Stimulated activated CD8-positive, alpha-beta memory T cell treated with anti-CD3 and anti-CD28 coated beads, Interleukin-12 subunit alpha, Interleukin-12 subunit beta, amount 100 ng/mL, for 1 hour (primary cell): ENCODE measurements at regions not wholly inside any gene's neighbourhood (a gene's known extent, or its start where the extent isn't known, plus 50 kb on each side); places are given as distances from the start of the nearest gene placed in this dataset.

Experiments used
- DNase-seq: peaks from one replicate; pipeline ENCODE4 v3.0.0-alpha.2; 2020; ENCODE audit warnings: low read depth

GRCh38 chr6:43966853-43967718, 160.2 kb downstream of the MRPL14 start:
- DNase-seq = no peak

GRCh38 chr6:43966374-43966658, 160.9 kb downstream of the MRPL14 start:
- DNase-seq = no peak

- DNase-seq = no peak
Measured at GRCh38 chr6:43965628-43966373, 161.5 kb downstream of the MRPL14 start.

- no peak for DNase-seq
Measured at GRCh38 chr6:43964659-43965570, 162.3 kb downstream of the MRPL14 start.

GRCh38 chr6:43963877-43964658, 163.2 kb downstream of the MRPL14 start:
- no peak for DNase-seq

GRCh38 chr6:43963203-43963602, 164.0 kb downstream of the MRPL14 start:
- DNase-seq = no peak

GRCh38 chr6:43962458-43962857, 164.8 kb downstream of the MRPL14 start:
- no peak for DNase-seq

- no peak for DNase-seq
Measured at GRCh38 chr6:43957273-43957672, 170.0 kb downstream of the MRPL14 start.

GRCh38 chr6:43956478-43956877, 170.8 kb downstream of the MRPL14 start:
- DNase-seq = no peak

GRCh38 chr6:43954311-43955131, 172.7 kb downstream of the MRPL14 start:
- no peak for DNase-seq

GRCh38 chr6:43953794-43954310, 173.4 kb downstream of the MRPL14 start:
- DNase-seq = no peak

- DNase-seq = no peak
Measured at GRCh38 chr6:43953256-43953655, 174.0 kb downstream of the MRPL14 start.

- DNase-seq = no peak
Measured at GRCh38 chr6:43952746-43953145, 174.5 kb downstream of the MRPL14 start.

GRCh38 chr6:43951756-43952675, 175.2 kb downstream of the MRPL14 start:
- no peak for DNase-seq

- DNase-seq = no peak
Measured at GRCh38 chr6:43951063-43951755, 176.0 kb downstream of the MRPL14 start.

- DNase-seq = no peak
Measured at GRCh38 chr6:43950731-43951062, 176.6 kb downstream of the MRPL14 start.

- no peak for DNase-seq
Measured at GRCh38 chr6:43950051-43950605, 177.1 kb downstream of the MRPL14 start.

GRCh38 chr6:43949551-43949991, 177.7 kb downstream of the MRPL14 start:
- DNase-seq = no peak
